ENCODE measurements at regions not wholly inside any gene's neighbourhood (a gene's known extent, or its start where the extent isn't known, plus 50 kb on each side); places are given as distances from the start of the nearest gene placed in this dataset.

DNA sequence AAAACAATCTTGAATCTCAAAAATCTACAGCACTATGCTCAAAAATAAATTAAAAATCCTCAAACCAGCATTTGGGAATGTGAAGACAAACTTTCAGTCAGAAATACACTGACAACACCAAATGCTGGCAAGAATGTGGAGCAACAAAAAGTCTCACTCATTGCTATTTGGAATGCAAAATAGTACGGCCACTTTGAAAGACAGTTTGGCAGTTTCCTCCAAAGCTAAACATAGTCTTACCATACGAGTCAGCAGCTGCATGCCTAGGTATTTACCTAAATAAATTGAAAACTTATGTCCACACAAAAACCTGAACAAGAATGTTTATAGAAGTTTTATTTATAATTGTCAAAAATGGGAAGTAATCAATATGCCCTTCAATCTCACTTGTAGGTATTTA lies 904.2 kb upstream of the LRRC4C start:
- TF ChIP-seq, protein P1, sequence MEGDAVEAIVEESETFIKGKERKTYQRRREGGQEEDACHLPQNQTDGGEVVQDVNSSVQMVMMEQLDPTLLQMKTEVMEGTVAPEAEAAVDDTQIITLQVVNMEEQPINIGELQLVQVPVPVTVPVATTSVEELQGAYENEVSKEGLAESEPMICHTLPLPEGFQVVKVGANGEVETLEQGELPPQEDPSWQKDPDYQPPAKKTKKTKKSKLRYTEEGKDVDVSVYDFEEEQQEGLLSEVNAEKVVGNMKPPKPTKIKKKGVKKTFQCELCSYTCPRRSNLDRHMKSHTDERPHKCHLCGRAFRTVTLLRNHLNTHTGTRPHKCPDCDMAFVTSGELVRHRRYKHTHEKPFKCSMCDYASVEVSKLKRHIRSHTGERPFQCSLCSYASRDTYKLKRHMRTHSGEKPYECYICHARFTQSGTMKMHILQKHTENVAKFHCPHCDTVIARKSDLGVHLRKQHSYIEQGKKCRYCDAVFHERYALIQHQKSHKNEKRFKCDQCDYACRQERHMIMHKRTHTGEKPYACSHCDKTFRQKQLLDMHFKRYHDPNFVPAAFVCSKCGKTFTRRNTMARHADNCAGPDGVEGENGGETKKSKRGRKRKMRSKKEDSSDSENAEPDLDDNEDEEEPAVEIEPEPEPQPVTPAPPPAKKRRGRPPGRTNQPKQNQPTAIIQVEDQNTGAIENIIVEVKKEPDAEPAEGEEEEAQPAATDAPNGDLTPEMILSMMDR (IDR thresholded peaks at IDR 0.05), result no peak
- TF ChIP-seq POLR2A (IDR thresholded peaks at IDR 0.05), result no peak

All from uterus (tissue), 2 donors.